ENCODE measurements at regions not wholly inside any gene's neighbourhood (a gene's known extent, or its start where the extent isn't known, plus 50 kb on each side); places are given as distances from the start of the nearest gene placed in this dataset.

DNA sequence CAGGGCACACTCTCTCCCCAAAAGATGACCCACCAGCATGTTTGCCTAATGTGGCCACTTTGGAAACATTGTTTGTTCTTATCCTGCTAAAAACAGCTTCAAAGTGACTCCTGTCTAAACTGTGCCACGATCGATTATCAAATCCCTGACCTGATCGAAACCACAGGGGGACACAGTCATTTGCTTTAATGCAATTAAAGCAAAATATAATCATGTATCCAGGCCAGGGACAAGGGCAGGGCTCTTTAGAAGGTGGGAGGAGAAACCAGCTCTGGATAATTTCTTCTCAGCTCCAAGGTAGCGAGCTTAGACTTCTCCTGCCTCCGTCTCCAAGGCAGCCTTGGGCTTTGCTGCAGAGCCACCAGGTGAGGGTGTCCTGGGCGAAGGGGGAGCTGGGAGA, 95.0 kb upstream of the HAND1 start:
- Histone ChIP-seq H3K27ac (ENCODE audit: insufficient read depth, low read depth, low read length) (no peak overlapping the region), H3K4me3 (replicated peaks in 1 of 3; ENCODE audit: insufficient read depth in 1 of 3, low read depth in 1 of 3, low read length in 3 of 3) (no peak overlapping the region), H2AFZ (ENCODE audit: low read depth, low read length) (no peak overlapping the region), H4K20me1 (replicated peaks; ENCODE audit: control insufficient read depth, extremely low read depth, insufficient read depth, low read length) (no peaks in the 10 kb centered on the region), H3K9me3 (replicated peaks; ENCODE audit: control insufficient read depth, insufficient read depth, low read length) (no peaks in the 10 kb centered on the region), H3K79me2 (ENCODE audit: control insufficient read depth, insufficient read depth, low read length) (no peaks in the 10 kb centered on the region), H3K4me1 (ENCODE audit: control insufficient read depth, extremely low read depth, insufficient read depth, low read length) (no peaks in the 10 kb centered on the region), H3K9ac (replicated peaks; ENCODE audit: extremely low read depth, insufficient read depth, low read length) (no peak overlapping the region), H3K9me1 (replicated peaks; ENCODE audit: control insufficient read depth, extremely low read depth, insufficient read depth, low read length) (no peaks in the 10 kb centered on the region), H3K27me3 (ENCODE audit: control insufficient read depth in 2 of 2, insufficient read depth in 2 of 2, low read length in 2 of 2) (peaks cover 12 to 13% of the 10 kb centered on the region in 2 experiments), H3K36me3 (ENCODE audit: control insufficient read depth in 2 of 2, extremely low read depth in 1 of 2, insufficient read depth in 2 of 2, low read length in 2 of 2) (no peaks in the 10 kb centered on the region), H3K4me2 (ENCODE audit: insufficient read depth, low read length) (no peak overlapping the region)
- no peak for DNase-seq (ENCODE audit: low read depth, low spot score)
- dilution Hi-C loops (cut with MboI; ENCODE audit: extremely low pct_ligation_motif_present, low sequenced_read_pairs): no loop called here
- POLR2A ChIA-PET: no interaction called here
- no TSS peak for BruUV-seq (replicated peaks)
- CTCF ChIA-PET: interaction anchor here (2.1 kb wide), 1 partner anchor 52 kb away, joined by 7 read pairs; no protein-coding TSS in a partner anchor
- FAIRE-seq: no peak
- intact Hi-C loops (cut with micrococcal nuclease): no loop called here
- TF ChIP-seq JUN (IDR thresholded peaks at IDR 0.05; ENCODE audit: borderline replicate concordance, insufficient read depth, insufficient read length, low read depth): no peak
- no peak for TF ChIP-seq GATA2 (IDR thresholded peaks at IDR 0.05; ENCODE audit: insufficient read depth, insufficient read length, low read depth, low read length)
- TF ChIP-seq EZH2 (IDR thresholded peaks at IDR 0.05; ENCODE audit: borderline replicate concordance, low read depth, low read length, severe bottlenecking): no peak
- TF ChIP-seq, protein P1, sequence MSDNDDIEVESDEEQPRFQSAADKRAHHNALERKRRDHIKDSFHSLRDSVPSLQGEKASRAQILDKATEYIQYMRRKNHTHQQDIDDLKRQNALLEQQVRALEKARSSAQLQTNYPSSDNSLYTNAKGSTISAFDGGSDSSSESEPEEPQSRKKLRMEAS (IDR thresholded peaks at IDR 0.05; ENCODE audit: insufficient read depth, insufficient read length): no peak
- TF ChIP-seq POLR2A (IDR thresholded peaks at IDR 0.05; ENCODE audit: low read depth, low read length): no peak
- TF ChIP-seq FOS (IDR thresholded peaks at IDR 0.05; ENCODE audit: borderline replicate concordance, insufficient read depth, low read length): no peak
- no peak for TF ChIP-seq MYC (IDR thresholded peaks at IDR 0.05; ENCODE audit: low read depth, low read length)
- TF ChIP-seq POLR2AphosphoS5 (IDR thresholded peaks at IDR 0.05; ENCODE audit: insufficient read depth, low read depth, low read length): no peak
- TF ChIP-seq, protein P2, sequence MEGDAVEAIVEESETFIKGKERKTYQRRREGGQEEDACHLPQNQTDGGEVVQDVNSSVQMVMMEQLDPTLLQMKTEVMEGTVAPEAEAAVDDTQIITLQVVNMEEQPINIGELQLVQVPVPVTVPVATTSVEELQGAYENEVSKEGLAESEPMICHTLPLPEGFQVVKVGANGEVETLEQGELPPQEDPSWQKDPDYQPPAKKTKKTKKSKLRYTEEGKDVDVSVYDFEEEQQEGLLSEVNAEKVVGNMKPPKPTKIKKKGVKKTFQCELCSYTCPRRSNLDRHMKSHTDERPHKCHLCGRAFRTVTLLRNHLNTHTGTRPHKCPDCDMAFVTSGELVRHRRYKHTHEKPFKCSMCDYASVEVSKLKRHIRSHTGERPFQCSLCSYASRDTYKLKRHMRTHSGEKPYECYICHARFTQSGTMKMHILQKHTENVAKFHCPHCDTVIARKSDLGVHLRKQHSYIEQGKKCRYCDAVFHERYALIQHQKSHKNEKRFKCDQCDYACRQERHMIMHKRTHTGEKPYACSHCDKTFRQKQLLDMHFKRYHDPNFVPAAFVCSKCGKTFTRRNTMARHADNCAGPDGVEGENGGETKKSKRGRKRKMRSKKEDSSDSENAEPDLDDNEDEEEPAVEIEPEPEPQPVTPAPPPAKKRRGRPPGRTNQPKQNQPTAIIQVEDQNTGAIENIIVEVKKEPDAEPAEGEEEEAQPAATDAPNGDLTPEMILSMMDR (IDR thresholded peaks at IDR 0.05; ENCODE audit: extremely low read depth in 1 of 2, insufficient read depth in 1 of 2, low read depth in 1 of 2, low read length in 2 of 2): no peak

All from endothelial cell of umbilical vein (primary cell).